ENCODE measurements at regions not wholly inside any gene's neighbourhood (a gene's known extent, or its start where the extent isn't known, plus 50 kb on each side); places are given as distances from the start of the nearest gene placed in this dataset.
A peak's percentile ranks its signal among the peaks of the same experiment; 100 is the strongest.

- CTCF ChIA-PET = no interaction called here
- POLR2A ChIA-PET = no interaction called here
- no peak for DNase-seq (ENCODE audit: extremely low spot score)
- TF ChIP-seq CTCF (IDR thresholded peaks at IDR 0.05; ENCODE audit: control extremely low read depth, extremely low read depth, low read depth, missing control alignments) = no peak
Measured at GRCh38 chr5:63128018-63128417, 549.4 kb downstream of the LRRC70 start.

GRCh38 chr5:63127054-63127453, 548.4 kb downstream of the LRRC70 start:
- ChIA-PET POLR2A (no interaction called here), CTCF (no interaction called here)
- no peak for DNase-seq (ENCODE audit: extremely low spot score)
- TF ChIP-seq CTCF (IDR thresholded peaks at IDR 0.05; ENCODE audit: control extremely low read depth, extremely low read depth, low read depth, missing control alignments) = no peak

- peak; percentile 54 for TF ChIP-seq CTCF (IDR thresholded peaks at IDR 0.05; ENCODE audit: control extremely low read depth, extremely low read depth, low read depth, missing control alignments)
- ChIA-PET POLR2A (no interaction called here), CTCF (interaction anchor here (0.6 to 1.6 kb wide), 7 partner anchors 10 to 293 kb away, joined by 3 to 5 read pairs (median 3); no protein-coding TSS in a partner anchor)
- peak; percentile 15 for DNase-seq (ENCODE audit: extremely low spot score)
Measured at GRCh38 chr5:63125862-63126261, 547.2 kb downstream of the LRRC70 start.

- DNase-seq (ENCODE audit: extremely low spot score) = no peak
- ChIA-PET CTCF (interaction anchor here (0.6 to 1.6 kb wide), 8 partner anchors 10 to 293 kb away, joined by 3 to 5 read pairs (median 3); no protein-coding TSS in a partner anchor), POLR2A (no interaction called here)
- TF ChIP-seq CTCF (IDR thresholded peaks at IDR 0.05; ENCODE audit: control extremely low read depth, extremely low read depth, low read depth, missing control alignments) = no peak
Measured at GRCh38 chr5:63125392-63125791, 546.8 kb downstream of the LRRC70 start.

GRCh38 chr5:63124266-63124665, 545.6 kb downstream of the LRRC70 start:
- no peak for TF ChIP-seq CTCF (IDR thresholded peaks at IDR 0.05; ENCODE audit: control extremely low read depth, extremely low read depth, low read depth, missing control alignments)
- DNase-seq (ENCODE audit: extremely low spot score) = no peak
- POLR2A ChIA-PET = no interaction called here
- CTCF ChIA-PET = interaction anchor here (1.4 to 1.6 kb wide), 2 partner anchors 46 to 64 kb away, joined by 3 to 4 read pairs; no protein-coding TSS in a partner anchor

GRCh38 chr5:63121471-63121870, 542.9 kb downstream of the LRRC70 start:
- DNase-seq (ENCODE audit: extremely low spot score) = no peak
- no peak for TF ChIP-seq CTCF (IDR thresholded peaks at IDR 0.05; ENCODE audit: control extremely low read depth, extremely low read depth, low read depth, missing control alignments)
- ChIA-PET CTCF (no interaction called here), POLR2A (no interaction called here)

- DNase-seq (ENCODE audit: extremely low spot score) = no peak
- ChIA-PET POLR2A (no interaction called here), CTCF (no interaction called here)
- no peak for TF ChIP-seq CTCF (IDR thresholded peaks at IDR 0.05; ENCODE audit: control extremely low read depth, extremely low read depth, low read depth, missing control alignments)
Measured at GRCh38 chr5:63118221-63118620, 539.6 kb downstream of the LRRC70 start.
